Calu3 (cell line): ENCODE measurements at regions not wholly inside any gene's neighbourhood (a gene's known extent, or its start where the extent isn't known, plus 50 kb on each side); places are given as distances from the start of the nearest gene placed in this dataset.
"Not testable (repeated sequence)": the region's sequence is repeated elsewhere in the genome, so short reads cannot be mapped to it uniquely, and the experiment has no call there.

Experiments used
- BruUV-seq: library from RNA; stranded (reverse); fragments of 400-500 nt; replicated peaks from 2 replicates; lab custom pipeline; 2021; lab: Mats Ljungman, UMichigan
- CTCF ChIA-PET: fragments of 300-600 bp; sonication (Branson Sonifier 250); formaldehyde crosslinking; loops from one replicate; lab custom pipeline; 2022; ENCODE audit warnings: antibody characterized with exemption; lab: Charles Lee
- DNase-seq: peaks from one replicate; pipeline ENCODE4 v3.0.0; 2022
- H3K27ac Mint-ChIP-seq: one replicate; pipeline ENCODE4 v1.8.0; 2022; ENCODE audit warnings: mixed read lengths; ENCODE audit not compliant: unreplicated experiment
- H3K27me3 Mint-ChIP-seq: one replicate; pipeline ENCODE4 v1.8.0; 2022; ENCODE audit warnings: mixed read lengths; ENCODE audit not compliant: unreplicated experiment
- H3K36me3 Mint-ChIP-seq: one replicate; pipeline ENCODE4 v1.8.0; 2022; ENCODE audit warnings: mild to moderate bottlenecking, moderate library complexity, mixed read lengths; ENCODE audit not compliant: insufficient read depth, unreplicated experiment
- H3K4me1 Mint-ChIP-seq: one replicate; pipeline ENCODE4 v1.8.0; 2022; ENCODE audit warnings: mild to moderate bottlenecking, low read depth, mixed read lengths; ENCODE audit not compliant: unreplicated experiment
- H3K4me3 Mint-ChIP-seq: one replicate; pipeline ENCODE4 v1.8.0; 2022; ENCODE audit warnings: mild to moderate bottlenecking, low read depth, moderate library complexity, mixed read lengths; ENCODE audit not compliant: unreplicated experiment
- H3K9me3 Mint-ChIP-seq: one replicate; pipeline ENCODE4 v1.8.0; 2022; ENCODE audit warnings: low read depth, mixed read lengths; ENCODE audit not compliant: unreplicated experiment
- CTCF ChIP-seq: fragments of 200-600 bp; IDR thresholded peaks from one replicate; pipeline ENCODE4 v1.8.0; 2022; ENCODE audit warnings: antibody characterized with exemption; ENCODE audit not compliant: unreplicated experiment
- intact Hi-C: fragments of 100-400 bp; cut with micrococcal nuclease; formaldehyde crosslinking; loops from one replicate; pipeline ENCODE4 v1.10.0; 2022; ENCODE audit not compliant: unreplicated experiment

GRCh38 chr16:22692034-22692433 is 121.9 kb upstream of the HS3ST2 start:
- Mint-ChIP-seq H3K27me3 (no peaks in the 10 kb centered on the region), H3K36me3 (no peaks in the 10 kb centered on the region), H3K27ac (no peak overlapping the region), H3K4me3 (no peak overlapping the region), H3K9me3 (peaks cover 1% of the 10 kb centered on the region), H3K4me1 (no peaks in the 10 kb centered on the region)
- intact Hi-C loops: no loop called here
- TF ChIP-seq CTCF: no peak
- no peak for DNase-seq
- CTCF ChIA-PET: interaction anchor here (0.7 kb wide), 1 partner anchor 108 kb away, joined by 3 read pairs; no protein-coding TSS in a partner anchor
- no TSS peak for BruUV-seq

GRCh38 chr16:22692916-22693637 is 120.9 kb upstream of the HS3ST2 start:
- Mint-ChIP-seq H3K27me3 (no peaks in the 10 kb centered on the region), H3K4me3 (no peak overlapping the region), H3K9me3 (no peaks in the 10 kb centered on the region), H3K4me1 (no peaks in the 10 kb centered on the region), H3K27ac (no peak overlapping the region), H3K36me3 (no peaks in the 10 kb centered on the region)
- no peak for TF ChIP-seq CTCF
- CTCF ChIA-PET: no interaction called here
- no peak for DNase-seq
- BruUV-seq: no TSS peak
- intact Hi-C loops: no loop called here

GRCh38 chr16:22693638-22694340 is 120.2 kb upstream of the HS3ST2 start:
- TF ChIP-seq CTCF: no peak
- intact Hi-C loops: no loop called here
- CTCF ChIA-PET: interaction anchor here (0.7 kb wide), 1 partner anchor 242 kb away, joined by 4 read pairs; no protein-coding TSS in a partner anchor
- Mint-ChIP-seq H3K4me3 (no peak overlapping the region), H3K27ac (no peak overlapping the region), H3K27me3 (no peaks in the 10 kb centered on the region), H3K9me3 (no peaks in the 10 kb centered on the region), H3K36me3 (no peaks in the 10 kb centered on the region), H3K4me1 (no peaks in the 10 kb centered on the region)
- no TSS peak for BruUV-seq
- DNase-seq: no peak

GRCh38 chr16:22694887-22695382 is 119.0 kb upstream of the HS3ST2 start:
- Mint-ChIP-seq H3K4me1 (no peaks in the 10 kb centered on the region), H3K36me3 (no peaks in the 10 kb centered on the region), H3K9me3 (no peaks in the 10 kb centered on the region), H3K27me3 (no peaks in the 10 kb centered on the region), H3K4me3 (no peak overlapping the region), H3K27ac (no peak overlapping the region)
- intact Hi-C loops: no loop called here
- BruUV-seq: no TSS peak
- TF ChIP-seq CTCF: no peak
- no peak for DNase-seq
- CTCF ChIA-PET: no interaction called here

GRCh38 chr16:22695773-22696172 is 118.2 kb upstream of the HS3ST2 start:
- BruUV-seq, H3K27ac Mint-ChIP-seq, H3K27me3 Mint-ChIP-seq, H3K9me3 Mint-ChIP-seq, intact Hi-C loops, H3K4me3 Mint-ChIP-seq, DNase-seq, H3K4me1 Mint-ChIP-seq, H3K36me3 Mint-ChIP-seq: not testable (repeated sequence)
- CTCF ChIA-PET: interaction anchor here (0.5 to 1.0 kb wide), 2 partner anchors 10 to 59 kb away, joined by 3 read pairs; no protein-coding TSS in a partner anchor
